NCI-H1694 (cell line): ENCODE measurements at regions not wholly inside any gene's neighbourhood (a gene's known extent, or its start where the extent isn't known, plus 50 kb on each side); places are given as distances from the start of the nearest gene placed in this dataset.

Experiments
- DNase-seq: peaks from one replicate; lab custom pipeline; 2025; lab: John Stamatoyannopoulos, UW

DNA sequence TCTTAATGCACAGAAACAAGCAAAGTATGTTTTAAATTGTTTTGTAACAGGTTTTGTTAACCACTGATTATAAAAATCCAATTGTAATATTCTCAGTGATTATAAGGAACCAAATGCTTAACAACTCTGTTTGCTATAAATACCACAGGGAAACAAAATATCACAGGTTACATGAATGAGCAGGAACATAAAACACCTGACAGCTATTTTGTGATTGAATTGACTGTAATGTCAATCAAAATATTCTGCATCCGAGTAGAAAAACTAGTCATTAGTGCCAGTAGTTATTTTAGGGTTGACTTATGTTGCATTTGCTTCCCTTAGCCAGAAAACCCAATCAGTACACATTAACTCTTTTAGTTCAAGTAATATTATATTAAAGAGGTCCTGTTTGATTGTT, 1707.8 kb upstream of the ACO1 start:
- no peak for DNase-seq

DNA sequence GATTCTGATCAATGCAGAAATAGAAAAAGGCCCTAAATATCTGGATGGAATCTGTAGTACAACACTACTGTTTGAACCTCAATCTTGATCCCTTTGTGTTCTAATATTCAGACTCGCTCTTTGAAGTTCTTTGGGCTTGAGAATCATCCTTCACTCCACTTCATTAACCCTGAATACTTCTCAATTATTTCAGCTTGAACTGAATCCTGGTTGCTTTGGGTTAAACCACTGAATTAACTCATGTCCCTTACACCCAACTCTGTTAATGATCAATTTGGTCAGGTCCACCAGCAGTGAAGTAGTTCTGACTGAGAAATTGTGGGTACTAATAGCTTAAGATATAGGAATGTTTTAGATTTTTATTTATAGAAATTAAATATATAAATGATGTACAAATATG, 1707.2 kb upstream of the ACO1 start:
- DNase-seq, result no peak

DNA sequence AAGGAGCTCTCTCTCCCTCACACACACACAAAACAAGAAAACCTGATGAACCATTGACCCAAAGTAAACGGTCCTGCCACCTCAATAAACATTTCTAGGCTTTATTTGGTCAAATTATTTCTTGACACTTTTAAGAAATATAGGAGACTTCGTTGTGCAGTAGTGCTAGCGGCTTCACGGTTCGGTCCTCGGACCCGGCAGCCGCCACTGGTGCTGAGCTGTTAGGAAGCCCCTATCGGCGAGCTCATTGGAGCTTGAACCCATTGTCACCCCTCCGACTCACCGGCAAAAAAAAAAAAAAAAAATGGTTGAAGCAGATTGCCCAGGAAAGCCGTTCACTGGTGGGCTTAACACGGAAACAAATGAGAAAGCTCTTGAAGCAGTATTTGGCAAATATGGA, 1695.6 kb upstream of the ACO1 start:
- no peak for DNase-seq

DNA sequence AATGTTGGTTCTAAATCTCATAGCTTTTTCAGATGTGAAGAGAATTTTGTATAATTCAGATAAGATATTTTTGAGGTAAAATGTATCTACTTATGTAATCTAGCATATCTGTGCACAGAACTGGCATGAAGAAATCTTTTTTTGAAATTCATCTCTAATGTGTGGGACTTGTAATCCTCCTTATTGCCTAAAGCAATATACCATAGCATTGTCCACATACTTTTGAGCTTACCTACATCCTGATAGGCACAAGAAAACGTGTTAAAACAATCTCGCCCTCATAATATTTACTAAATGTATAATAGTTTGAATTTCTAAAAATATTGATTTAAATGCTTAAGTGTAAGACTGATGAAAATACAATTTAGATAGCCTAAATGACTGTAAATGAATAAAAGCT, 1686.5 kb upstream of the ACO1 start:
- no peak for DNase-seq

DNA sequence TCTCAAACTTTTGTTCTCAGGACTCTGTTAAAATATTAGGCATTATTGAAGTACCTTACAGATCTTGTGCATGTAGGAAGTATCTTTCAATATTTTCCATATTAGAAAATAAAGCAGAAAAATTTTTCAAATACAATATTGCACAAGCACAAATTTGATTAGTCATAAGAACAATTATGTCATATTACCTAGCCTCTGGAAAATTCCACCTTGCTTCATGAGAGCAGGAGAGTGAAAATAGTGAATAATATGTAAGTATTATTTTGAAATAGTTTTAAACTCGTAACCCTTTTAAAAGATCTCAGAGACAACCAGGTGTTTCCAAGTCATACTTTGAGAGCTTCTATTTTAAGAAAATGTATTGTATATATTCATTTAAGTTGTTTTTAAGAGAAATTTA, 1672.9 kb upstream of the ACO1 start:
- no peak for DNase-seq

DNA sequence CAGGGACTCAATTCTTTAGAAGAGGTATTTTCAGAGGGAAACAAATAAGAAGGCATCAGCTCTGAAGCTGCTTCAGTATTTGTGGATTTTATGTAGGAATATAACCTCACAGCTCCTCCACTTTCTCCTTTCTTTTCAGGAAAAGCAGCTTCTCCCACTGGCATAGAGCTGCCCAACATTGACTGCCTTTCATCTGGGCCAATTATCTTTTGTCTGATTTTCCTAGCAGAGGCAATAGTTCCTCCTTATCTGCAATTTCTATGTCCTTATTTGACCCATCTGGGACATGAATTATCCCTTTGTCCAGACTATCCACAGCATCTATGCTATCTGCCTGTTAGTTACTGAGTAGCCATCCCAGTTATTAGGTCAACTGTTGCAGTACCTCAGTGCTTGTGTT, 1671.2 kb upstream of the ACO1 start:
- DNase-seq, result no peak

DNA sequence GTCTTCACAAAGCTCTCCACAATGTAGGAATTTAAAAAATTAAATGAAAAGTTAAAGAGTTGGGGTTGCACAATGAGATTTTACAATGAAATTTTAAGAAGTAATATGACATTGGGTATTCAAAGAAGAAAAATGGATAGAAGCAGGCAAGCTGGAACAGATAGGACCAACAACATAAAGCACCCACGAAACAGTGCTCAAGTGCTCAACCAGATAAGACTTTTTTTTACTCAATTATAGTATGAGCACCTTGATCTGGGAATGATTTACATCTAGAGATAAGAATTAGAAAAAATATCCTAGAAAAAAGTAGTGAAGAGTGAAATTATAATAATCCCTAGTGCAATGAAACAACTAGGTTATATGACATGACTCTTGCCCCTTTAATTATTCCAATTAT, 1670.1 kb upstream of the ACO1 start:
- DNase-seq, result no peak

DNA sequence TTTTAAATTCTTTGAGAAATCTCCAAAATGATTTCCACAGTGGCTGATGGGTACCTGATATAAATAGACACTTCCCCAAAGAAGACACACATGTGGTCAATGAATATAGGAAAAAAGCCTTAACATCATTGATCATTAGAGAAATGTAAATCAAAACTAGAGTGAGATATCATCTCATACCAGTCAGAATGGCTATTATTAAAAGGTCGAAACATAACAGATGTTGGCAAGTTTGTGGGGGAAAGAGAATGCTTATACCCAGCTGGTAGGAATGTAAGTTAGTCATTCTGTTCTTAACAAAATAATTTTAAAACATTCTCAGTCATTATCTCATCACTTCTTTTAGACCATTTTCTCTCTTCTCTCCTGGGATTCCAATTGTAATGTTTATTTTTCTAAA, 1666.0 kb upstream of the ACO1 start:
- no peak for DNase-seq

DNA sequence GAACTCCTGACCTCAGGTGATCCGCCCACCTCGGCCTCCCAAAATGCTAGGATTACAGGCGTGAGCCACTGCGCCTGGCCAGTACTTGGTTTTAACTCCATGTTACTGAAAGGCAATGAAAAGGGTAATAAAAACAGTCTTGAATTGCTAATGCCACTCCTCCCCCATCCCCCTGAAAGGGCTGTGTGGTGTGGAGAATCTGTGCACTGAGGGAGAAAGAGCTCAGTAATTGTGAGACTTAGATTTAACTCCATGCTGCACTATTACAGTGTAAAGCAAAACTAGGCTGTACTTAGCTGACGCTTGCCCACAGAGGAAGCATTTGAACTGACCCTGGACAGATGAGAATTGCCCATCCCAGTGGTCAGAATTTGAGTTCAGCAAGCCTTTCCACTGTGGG, 1662.4 kb upstream of the ACO1 start:
- DNase-seq, result no peak

DNA sequence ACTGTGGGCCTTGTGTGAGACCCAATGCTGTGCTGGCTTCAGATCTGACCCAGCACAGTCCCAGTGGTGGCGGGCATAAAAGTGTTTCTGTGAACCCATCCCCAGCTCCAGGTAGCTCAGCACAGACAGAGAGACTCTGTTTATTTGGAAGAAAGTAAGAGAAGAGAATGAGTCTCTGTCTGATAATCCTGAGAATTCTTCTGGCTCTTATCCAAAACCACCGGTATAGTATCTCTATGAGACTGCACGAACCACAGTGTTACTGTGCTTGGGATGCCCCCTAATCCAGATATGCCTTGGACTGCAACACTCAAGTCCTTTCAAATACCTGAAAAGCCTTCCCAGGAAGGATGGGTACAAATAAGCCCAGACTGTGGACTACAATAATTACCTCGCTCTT, 1660.8 kb upstream of the ACO1 start:
- DNase-seq, result no peak

DNA sequence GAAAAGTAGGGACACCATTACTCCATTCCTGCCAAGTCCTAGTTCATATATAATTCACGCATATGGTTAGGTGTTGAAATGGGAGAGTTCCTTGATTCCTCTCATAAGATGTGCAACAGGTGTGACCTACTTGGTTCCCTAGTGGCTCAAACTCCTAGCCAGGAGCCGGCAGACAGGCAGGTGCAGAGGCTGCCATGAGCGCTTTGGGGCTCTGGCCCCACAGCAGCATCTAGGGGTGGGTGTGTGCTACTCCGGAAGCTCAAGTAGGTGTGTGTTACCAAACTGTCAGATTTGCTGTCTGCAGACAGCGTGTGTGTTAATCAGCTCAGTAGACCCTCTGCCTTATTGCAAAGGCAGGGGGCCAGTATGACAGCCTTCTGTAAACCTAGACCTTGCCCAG, 1652.4 kb upstream of the ACO1 start:
- no peak for DNase-seq

DNA sequence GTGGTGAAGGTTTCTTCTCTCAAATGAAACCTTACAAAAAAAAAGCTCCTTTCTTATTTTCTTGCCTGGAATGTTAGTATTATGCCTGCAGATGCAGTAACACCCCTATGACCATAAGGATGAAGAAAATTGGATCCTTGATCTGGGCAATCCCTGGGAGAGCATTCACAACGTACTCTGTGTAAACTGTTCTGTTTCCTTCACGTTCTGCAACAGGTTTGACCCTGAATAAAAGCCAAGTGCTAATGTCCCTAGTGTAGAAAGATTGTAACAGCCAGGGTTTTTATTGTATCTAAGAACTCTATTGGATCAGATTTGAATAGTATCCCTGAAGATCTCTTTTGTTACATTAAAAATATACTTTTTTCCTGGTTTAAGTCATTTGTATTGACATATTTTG, 1639.6 kb upstream of the ACO1 start:
- no peak for DNase-seq

DNA sequence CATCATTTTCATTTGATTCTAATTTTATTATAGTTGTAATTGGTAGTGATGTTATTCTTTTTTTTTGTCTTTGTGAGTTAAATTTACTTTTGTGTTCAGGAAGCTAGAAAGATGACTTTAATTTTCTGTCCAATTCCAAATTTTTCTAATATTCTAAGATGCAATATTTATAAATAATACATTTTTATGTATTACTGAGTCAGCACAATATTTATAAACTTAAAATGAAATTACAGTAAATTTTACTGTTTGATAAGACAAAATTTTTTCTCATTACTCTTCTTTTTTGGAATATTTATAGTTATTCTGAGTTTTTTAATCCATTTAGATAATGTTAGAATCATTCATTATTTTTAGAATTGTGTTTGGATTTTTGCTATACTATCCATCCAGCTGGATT, 1637.9 kb upstream of the ACO1 start:
- no peak for DNase-seq

DNA sequence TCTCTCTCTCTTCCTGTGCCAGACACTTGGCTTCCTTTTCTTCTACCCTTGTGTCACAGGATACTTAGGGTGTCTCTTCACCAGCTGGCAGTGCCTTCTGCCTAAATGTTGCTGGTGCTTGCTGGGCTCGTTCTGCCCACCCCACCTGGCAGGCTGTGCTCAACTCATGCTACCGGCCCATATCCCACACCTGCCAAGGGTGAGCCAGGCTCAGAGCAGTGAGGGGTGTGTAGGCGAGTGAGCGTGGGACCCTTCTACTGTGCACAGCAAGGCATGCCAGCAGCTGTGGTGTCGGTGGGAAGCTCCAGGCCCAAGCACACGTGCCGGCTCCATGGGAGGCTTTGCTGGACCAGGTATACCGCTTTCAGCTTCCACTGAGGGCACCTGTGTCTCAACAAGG, 1626.7 kb upstream of the ACO1 start:
- DNase-seq, result no peak

DNA sequence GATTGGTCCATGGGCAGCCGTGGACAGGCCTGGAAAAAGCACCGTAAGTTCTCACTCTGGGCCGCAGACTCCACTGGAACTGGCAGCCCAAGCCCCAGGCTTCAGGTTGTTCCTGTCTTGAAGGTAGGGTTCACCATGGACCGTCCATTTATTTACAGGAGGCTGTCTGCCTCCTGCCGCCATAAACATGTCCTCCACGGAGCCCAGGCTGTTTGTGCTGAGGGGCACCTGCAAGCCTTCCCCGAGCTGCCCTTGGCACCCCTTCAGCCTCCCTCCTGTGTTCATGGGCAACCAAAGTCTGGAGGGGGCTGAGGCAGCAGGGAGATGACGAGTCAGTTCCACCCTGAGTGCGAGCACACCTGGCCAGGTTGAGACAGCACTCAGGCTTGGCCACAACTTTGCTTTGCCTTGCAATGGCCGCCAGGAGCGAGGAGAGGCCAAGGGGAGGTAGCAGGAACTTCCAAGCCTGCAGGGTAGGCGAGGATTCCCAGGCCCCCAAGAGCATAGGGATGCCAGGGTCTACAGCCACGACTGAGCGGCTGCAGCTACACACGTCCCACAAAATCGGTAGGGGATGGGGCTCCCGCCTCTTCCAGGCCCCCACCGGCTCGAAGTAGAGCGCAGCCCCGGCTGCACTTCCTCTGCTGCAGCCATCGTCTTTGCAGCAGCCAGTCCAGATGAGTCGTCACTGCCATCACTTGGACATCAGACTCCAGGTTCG, 1625.6 kb upstream of the ACO1 start:
- no peak for DNase-seq

DNA sequence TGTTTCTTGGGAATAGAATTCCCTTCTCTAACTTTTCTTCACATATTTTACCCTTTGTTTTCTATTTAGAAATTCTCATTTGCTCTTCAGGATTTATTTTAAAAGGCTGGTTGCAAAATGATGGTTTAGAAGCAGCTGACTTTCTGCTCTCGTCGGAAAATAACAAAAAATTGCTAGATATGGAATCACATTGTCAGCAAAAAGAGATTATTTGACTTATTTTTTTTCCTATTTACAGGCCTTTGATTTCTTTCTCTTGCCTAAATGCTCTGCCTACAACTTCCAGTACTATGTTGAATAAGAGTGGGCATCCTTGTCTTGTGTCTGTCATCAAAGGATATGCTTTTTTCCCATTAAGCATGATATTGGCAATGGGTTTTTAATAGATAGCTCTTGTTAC, 1619.1 kb upstream of the ACO1 start:
- no peak for DNase-seq

DNA sequence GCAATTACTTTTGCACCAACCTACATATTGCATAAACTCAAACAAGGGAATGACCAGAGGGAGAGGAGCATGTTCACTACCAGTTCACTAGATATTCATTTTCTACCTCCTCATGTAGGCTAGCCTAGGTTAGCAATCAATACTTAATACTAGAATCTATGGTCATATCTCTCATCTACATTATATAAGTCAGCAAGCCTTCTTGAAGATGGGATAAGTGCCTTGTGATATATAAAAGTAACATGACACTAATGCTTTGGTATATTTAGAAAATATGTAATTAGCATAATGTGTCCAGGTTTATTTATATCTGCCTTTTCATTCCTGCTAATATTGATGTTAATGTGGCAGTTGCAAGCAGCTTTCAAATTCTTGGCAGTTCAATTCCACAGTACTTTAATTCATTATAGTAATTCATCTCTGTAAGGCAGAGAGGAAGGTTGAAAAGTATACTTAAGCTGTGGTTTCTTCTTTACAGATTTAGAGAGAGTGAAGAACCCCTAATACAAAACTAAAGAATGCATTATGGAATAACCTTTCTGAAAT, 1613.2 kb upstream of the ACO1 start:
- no peak for DNase-seq

DNA sequence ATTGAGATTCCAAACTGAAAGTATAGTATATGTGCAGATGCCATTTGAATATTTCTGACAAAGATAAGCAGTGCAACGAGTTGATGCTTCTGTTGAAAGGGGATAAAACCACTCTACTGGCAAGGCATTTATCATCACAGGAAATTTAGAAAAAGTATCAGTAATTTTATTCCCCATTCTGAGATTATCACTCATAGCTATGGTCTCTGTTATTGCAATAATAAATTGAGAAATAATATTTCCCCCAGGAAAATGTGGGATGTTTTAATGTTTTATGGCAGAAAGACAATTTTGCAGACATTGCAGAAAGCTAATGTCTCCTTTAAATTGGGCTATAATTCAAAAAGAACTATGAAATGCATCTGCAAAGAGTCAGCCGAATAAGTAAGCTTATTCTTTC, 1612.7 kb upstream of the ACO1 start:
- no peak for DNase-seq

DNA sequence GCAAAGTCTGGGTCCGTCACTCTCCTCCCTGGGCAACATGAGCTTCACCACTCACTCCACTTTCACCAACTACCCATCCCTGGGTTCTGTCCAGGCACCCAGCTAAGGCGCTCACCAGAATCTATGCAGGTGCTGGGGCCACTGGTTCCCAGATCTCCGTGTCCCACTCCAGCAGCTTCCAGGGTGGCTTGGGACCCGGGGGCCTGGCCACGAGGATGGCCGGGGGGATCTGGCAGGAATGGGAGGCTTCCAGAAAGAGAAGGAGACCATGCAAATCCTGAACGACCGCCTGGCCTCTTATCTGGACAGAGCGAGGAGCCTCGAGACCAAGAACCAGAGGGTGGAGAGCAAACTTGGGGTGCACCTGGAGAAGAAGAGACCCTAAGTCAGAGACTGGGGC, 1611.0 kb upstream of the ACO1 start:
- no peak for DNase-seq

DNA sequence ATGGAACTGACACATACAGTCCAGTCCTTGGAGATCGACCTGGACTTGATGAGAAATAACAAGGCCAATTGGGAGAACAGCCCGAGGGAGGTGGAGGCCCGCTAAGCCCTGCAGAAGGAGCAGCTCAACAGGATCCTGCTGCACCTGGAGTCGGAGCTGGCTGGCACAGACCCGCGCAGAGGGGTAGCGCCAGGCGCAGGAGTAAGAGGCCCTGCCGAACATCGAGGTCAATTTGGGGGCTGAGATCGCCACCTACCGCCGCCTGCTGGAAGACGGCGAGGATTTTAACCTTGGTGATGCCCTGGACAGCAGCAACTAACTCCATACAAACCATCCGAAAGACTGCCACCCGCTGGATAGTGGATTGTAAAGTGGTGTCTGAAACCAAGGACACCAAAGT, 1610.1 kb upstream of the ACO1 start:
- DNase-seq, result no peak

DNA sequence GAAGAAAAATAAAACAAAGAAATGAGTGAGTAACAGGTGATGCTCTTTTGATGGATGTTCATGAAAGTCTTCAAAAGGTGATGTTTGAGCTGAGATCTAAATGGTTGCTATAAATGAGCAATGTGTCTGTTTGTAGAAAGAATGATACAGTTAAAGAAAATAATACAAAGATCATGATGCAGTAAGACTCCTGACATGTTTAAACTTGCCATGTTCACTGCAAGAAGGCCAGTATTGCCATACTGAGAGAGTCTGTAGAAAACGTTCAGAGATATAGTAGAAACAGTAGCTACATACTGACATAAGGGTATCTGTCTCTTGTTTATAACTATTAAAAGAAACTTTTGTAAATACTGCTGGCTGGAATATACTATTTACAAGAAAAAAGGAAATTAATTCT, 1609.2 kb upstream of the ACO1 start:
- DNase-seq, result no peak

DNA sequence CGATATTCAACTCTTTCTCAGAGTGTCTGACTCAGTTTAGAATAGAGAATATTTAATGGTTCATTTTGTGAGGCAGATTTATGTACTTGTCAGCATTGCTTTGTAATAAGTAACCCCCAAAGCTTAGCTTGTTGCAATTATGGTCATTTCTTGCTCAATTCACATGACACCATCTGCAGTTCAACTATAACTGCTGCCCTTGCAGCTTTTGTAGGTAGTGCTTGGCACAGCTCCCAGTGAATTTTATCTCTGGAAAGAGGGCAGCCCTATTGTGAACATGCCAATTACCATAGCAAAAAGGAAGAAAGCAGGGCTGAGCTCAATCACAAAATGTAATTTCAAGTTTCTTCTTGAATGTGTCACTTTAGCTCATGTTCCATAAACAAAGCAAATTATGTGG, 1587.7 kb upstream of the ACO1 start:
- no peak for DNase-seq

DNA sequence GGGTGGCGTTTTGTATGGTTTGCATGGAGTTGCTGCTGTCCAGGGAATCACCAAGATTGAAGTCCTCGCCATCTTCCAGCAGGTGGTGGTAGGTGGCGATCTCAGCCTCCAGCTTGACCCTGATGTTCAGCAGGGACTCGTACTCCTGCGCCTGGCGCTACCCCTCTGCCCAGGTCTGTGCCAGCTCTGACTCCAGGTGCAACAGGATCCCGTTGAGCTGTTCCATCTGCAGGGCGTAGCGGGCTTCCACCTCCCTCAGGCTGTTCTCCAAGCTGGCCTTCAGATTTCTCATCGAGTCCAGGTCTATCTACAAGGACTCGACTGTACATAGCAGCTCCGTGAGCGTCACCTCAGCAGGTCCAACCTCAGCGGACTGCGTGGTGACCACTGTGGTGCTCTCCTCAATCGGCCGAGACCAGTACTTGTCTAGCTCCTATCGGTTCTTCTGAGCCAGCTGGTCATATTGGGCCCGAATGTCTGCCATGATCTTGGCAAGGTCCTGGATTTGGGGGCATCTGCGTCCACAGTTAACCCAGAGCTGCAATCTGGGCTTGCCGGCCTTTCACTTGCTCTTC, 1584.8 kb upstream of the ACO1 start:
- DNase-seq, result no peak

DNA sequence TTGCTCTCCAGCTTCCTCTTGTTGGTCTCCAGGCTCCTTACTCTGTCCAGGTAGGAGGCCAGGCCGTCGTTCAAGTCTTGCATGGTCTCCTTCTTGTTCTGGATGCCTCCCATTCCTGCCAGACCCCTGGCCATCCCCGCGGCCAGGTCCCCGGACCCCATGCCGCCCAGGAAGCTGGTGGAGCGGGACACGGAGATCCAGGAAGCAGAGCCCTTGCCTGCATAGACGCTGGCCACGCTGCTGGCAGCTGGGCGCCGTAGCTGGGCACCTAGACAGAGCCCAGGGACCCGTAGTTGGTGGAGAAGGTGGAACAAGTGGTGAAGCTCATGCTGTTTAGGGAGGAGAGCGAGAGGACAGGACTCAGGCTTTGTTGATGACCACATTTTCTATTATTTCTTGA, 1584.0 kb upstream of the ACO1 start:
- no peak for DNase-seq
